Activated CD4-positive, alpha-beta memory T cell treated with anti-CD3 and anti-CD28 coated beads for 36 hours (primary cell): ENCODE measurements at regions not wholly inside any gene's neighbourhood (a gene's known extent, or its start where the extent isn't known, plus 50 kb on each side); places are given as distances from the start of the nearest gene placed in this dataset.
"Not testable (repeated sequence)": the region's sequence is repeated elsewhere in the genome, so short reads cannot be mapped to it uniquely, and the experiment has no call there.

ENCODE experiments used
- CTCF ChIA-PET: fragments of 350-600 bp; sonication (Branson Sonifier 250); formaldehyde crosslinking; loops from one replicate; lab custom pipeline; 2021; ENCODE audit warnings: antibody characterized with exemption, inconsistent platforms; lab: Charles Lee
- POLR2A ChIA-PET: fragments of 350-600 bp; sonication (Branson Sonifier 250); formaldehyde crosslinking; loops from one replicate; lab custom pipeline; 2021; ENCODE audit warnings: antibody characterized with exemption; lab: Charles Lee
- DNase-seq: peaks from one replicate; pipeline ENCODE4 v3.0.0-alpha.2; 2020
- H3K27ac Mint-ChIP-seq: one replicate; pipeline ENCODE4 v1.8.0; 2021; ENCODE audit warnings: mixed read lengths
- H3K27me3 Mint-ChIP-seq: one replicate; pipeline ENCODE4 v1.8.0; 2021; ENCODE audit warnings: mixed read lengths
- H3K36me3 Mint-ChIP-seq: one replicate; pipeline ENCODE4 v1.8.0; 2021; ENCODE audit warnings: mixed read lengths
- H3K4me1 Mint-ChIP-seq: one replicate; pipeline ENCODE4 v1.8.0; 2021; ENCODE audit warnings: low read depth, mixed read lengths
- H3K4me3 Mint-ChIP-seq: one replicate; pipeline ENCODE4 v1.8.0; 2021; ENCODE audit warnings: mild to moderate bottlenecking, mixed read lengths
- H3K9me3 Mint-ChIP-seq: one replicate; pipeline ENCODE4 v1.8.0; 2021; ENCODE audit warnings: mixed read lengths
- intact Hi-C: fragments of 100-400 bp; cut with micrococcal nuclease; formaldehyde crosslinking; loops from one replicate; pipeline ENCODE4 v1.15.1; 2023

GRCh38 chr2:33906129-33906528 lies 307.0 kb upstream of the FAM98A start:
- CTCF ChIA-PET: not testable (repeated sequence)

GRCh38 chr2:33904801-33905200 lies 305.7 kb upstream of the FAM98A start:
- CTCF ChIA-PET: no interaction called here
- no peaks in the 10 kb centered on the region for H3K4me1 Mint-ChIP-seq
- POLR2A ChIA-PET: no interaction called here
- no peaks in the 10 kb centered on the region for H3K27me3 Mint-ChIP-seq
- H3K4me3 Mint-ChIP-seq: no peak overlapping the region
- H3K27ac Mint-ChIP-seq: no peak overlapping the region
- intact Hi-C loops: no loop called here
- H3K9me3 Mint-ChIP-seq: peaks cover 2% of the 10 kb centered on the region
- no peaks in the 10 kb centered on the region for H3K36me3 Mint-ChIP-seq
- DNase-seq: no peak

More at GRCh38 chr2:33906129-33906528, 307.0 kb upstream of the FAM98A start:
- POLR2A ChIA-PET, DNase-seq, H3K4me3 Mint-ChIP-seq, H3K36me3 Mint-ChIP-seq, H3K27me3 Mint-ChIP-seq, H3K27ac Mint-ChIP-seq, H3K4me1 Mint-ChIP-seq, H3K9me3 Mint-ChIP-seq, intact Hi-C loops: not testable (repeated sequence)

DNA sequence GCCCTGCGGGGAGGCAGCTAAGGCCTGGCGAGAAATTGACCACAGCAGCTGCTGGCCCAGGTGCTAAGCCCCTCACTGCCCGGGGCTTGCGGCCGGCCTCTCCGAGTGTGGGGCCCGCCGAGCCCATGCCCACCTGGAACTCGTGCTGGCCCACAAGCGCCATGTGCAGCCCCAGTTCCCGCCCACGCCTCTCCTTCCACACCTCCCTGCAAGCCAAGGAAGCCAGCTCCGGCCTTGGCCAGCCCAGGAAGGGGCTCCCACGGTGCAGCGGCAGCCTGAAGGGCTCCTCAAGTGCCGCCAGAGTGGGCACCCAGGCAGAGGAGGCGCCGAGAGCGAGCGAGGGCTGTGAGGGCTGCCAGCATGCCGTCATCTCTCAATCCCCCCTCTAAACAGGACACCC lies 304.6 kb upstream of the FAM98A start:
- no peaks in the 10 kb centered on the region for H3K36me3 Mint-ChIP-seq
- H3K4me1 Mint-ChIP-seq: no peaks in the 10 kb centered on the region
- H3K27ac Mint-ChIP-seq: no peak overlapping the region
- H3K4me3 Mint-ChIP-seq: no peak overlapping the region
- DNase-seq: no peak
- no peaks in the 10 kb centered on the region for H3K27me3 Mint-ChIP-seq
- H3K9me3 Mint-ChIP-seq: peaks cover 4% of the 10 kb centered on the region
- intact Hi-C loops: no loop called here
- POLR2A ChIA-PET: no interaction called here
- CTCF ChIA-PET: no interaction called here

- intact Hi-C loops: no loop called here
- DNase-seq: no peak
- ChIA-PET CTCF (interaction anchor here (0.7 kb wide), 1 partner anchor 8 kb away, joined by 3 read pairs; no protein-coding TSS in a partner anchor), POLR2A (no interaction called here)
- H3K9me3 Mint-ChIP-seq: peaks cover 4% of the 10 kb centered on the region
- no peak overlapping the region for H3K27ac Mint-ChIP-seq
- no peaks in the 10 kb centered on the region for H3K27me3 Mint-ChIP-seq
- no peaks in the 10 kb centered on the region for H3K4me1 Mint-ChIP-seq
- no peak overlapping the region for H3K4me3 Mint-ChIP-seq
- H3K36me3 Mint-ChIP-seq: no peaks in the 10 kb centered on the region
Observed at GRCh38 chr2:33903215-33903614, 304.1 kb upstream of the FAM98A start.

DNA sequence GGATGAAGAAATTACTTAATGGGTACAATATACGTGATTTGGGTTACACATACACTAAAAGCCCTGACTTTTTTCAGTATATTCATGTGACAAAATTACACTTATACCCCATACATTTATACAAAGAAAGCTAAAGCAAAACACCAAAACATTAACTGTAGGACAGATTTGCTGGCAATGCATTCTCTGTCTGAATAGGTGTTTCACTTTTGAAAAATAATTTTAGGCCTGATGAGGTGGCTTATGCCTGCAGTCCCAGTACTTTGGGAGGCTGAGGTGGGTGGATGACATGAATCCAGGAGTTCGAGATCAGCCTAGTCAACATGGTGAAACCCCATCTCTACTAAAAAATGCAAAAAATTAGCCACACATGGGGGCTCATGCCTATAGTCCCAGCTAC lies 301.5 kb upstream of the FAM98A start:
- Mint-ChIP-seq H3K4me1 (no peaks in the 10 kb centered on the region), H3K27me3 (no peaks in the 10 kb centered on the region), H3K36me3 (no peaks in the 10 kb centered on the region), H3K9me3 (peaks cover 4% of the 10 kb centered on the region), H3K4me3 (no peak overlapping the region), H3K27ac (no peak overlapping the region)
- ChIA-PET CTCF (no interaction called here), POLR2A (no interaction called here)
- intact Hi-C loops: no loop called here
- no peak for DNase-seq

DNA sequence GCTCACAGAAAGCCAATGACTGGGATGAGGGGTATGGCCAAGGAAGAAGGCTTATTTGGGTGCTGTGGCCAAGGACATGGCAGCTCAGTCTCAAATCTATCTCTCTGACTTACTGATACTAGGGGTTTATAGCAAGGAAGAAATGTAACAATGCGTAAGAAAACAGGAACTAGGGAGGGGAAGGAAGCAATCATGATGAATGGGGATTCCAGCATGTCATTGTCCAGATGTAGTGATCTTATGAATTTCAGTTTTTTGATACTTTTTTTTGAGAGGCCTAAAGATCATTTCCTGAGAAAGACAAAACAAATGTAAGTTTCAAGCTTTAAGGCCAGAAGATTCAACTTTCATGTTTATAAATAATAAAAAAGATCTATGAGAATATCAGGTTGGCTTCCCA lies 298.6 kb upstream of the FAM98A start:
- intact Hi-C loops: no loop called here
- DNase-seq: no peak
- peaks cover 2% of the 10 kb centered on the region for H3K9me3 Mint-ChIP-seq
- H3K4me3 Mint-ChIP-seq: no peak overlapping the region
- ChIA-PET POLR2A (no interaction called here), CTCF (no interaction called here)
- no peak overlapping the region for H3K27ac Mint-ChIP-seq
- no peaks in the 10 kb centered on the region for H3K36me3 Mint-ChIP-seq
- no peaks in the 10 kb centered on the region for H3K4me1 Mint-ChIP-seq
- H3K27me3 Mint-ChIP-seq: no peaks in the 10 kb centered on the region

DNA sequence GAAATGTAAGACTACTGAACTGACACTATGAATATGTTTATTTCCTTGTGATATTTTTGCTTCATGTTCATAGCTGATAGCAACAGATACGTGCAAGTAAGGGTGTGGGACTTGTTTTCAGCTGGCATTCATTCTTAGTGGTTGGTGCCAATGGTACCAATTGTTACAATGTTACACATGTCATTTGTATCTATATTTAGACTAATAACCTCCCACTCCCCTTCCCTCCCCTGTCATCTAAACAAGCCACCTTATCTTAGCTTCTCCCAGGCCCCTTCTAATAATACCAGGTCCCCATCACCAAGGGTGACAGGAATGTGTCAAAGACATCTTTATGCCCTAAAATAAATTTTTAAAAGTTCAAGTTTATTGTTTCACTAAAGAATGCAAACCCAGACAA lies 294.7 kb upstream of the FAM98A start:
- Mint-ChIP-seq H3K4me1 (no peaks in the 10 kb centered on the region), H3K27ac (no peak overlapping the region), H3K27me3 (no peaks in the 10 kb centered on the region), H3K9me3 (peaks cover under 1% of the 10 kb centered on the region), H3K4me3 (no peak overlapping the region), H3K36me3 (no peaks in the 10 kb centered on the region)
- DNase-seq: no peak
- intact Hi-C loops: no loop called here
- POLR2A ChIA-PET: no interaction called here
- CTCF ChIA-PET: no interaction called here

GRCh38 chr2:33891616-33892015 lies 292.5 kb upstream of the FAM98A start:
- no peaks in the 10 kb centered on the region for H3K4me1 Mint-ChIP-seq
- intact Hi-C loops: no loop called here
- H3K4me3 Mint-ChIP-seq: no peak overlapping the region
- no peaks in the 10 kb centered on the region for H3K9me3 Mint-ChIP-seq
- no peaks in the 10 kb centered on the region for H3K27me3 Mint-ChIP-seq
- H3K27ac Mint-ChIP-seq: no peak overlapping the region
- no peak for DNase-seq
- CTCF ChIA-PET: no interaction called here
- POLR2A ChIA-PET: no interaction called here
- no peaks in the 10 kb centered on the region for H3K36me3 Mint-ChIP-seq

DNA sequence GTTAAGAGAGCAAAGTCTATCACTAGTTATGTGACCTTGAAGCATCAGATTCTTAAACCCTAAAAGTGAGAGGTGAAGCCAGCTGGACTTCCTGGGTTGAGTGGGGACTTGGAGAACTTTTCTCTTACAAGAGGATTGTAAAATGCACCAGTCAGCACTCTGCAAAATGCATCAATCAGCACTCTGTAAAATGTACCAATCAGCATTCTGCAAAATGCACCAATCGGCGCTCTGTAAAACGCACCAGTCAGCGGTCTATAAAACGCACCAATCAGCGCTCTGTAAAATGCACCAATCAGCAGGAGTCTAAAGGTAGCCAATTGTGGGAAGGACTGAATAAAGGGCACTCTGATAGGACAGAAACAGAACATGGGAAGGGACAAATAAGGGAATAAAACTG lies 291.6 kb upstream of the FAM98A start:
- Mint-ChIP-seq H3K27me3 (peaks cover 1% of the 10 kb centered on the region), H3K27ac (no peak overlapping the region), H3K36me3 (no peaks in the 10 kb centered on the region), H3K4me1 (no peaks in the 10 kb centered on the region), H3K4me3 (no peak overlapping the region), H3K9me3 (no peaks in the 10 kb centered on the region)
- ChIA-PET POLR2A (no interaction called here), CTCF (no interaction called here)
- no peak for DNase-seq
- intact Hi-C loops: no loop called here

DNA sequence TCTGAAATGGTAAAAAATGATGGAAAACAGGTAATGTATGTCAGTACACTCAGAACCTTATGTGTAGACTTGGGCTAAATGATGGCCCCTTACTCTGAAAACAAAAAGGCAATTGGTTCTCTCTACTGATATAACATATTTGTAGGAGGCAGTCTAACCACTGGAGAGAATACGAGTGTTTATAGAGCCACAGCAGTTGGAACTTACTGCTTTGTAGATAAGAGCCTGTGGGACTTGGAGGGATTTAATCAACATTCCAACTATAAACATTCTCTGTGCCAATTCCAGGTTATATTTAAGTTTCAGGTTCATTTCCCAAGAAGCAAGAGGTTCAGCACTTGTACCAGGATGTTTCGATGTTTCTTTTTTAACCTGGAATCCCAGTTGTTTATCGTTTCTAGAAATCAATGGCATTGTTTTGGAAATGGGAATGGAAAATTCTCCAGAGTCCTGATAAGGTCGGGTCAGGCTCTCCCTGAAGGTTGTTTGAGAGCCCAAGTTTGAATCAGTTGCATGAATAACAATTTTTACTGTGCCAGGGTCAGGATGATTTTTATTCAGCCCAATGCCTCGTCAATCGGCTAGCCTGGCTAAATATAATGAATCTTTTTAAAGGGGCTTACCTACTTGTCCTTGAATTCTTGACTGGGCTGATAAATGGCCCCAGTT lies 278.4 kb upstream of the FAM98A start:
- H3K27ac Mint-ChIP-seq: no peak overlapping the region

DNA sequence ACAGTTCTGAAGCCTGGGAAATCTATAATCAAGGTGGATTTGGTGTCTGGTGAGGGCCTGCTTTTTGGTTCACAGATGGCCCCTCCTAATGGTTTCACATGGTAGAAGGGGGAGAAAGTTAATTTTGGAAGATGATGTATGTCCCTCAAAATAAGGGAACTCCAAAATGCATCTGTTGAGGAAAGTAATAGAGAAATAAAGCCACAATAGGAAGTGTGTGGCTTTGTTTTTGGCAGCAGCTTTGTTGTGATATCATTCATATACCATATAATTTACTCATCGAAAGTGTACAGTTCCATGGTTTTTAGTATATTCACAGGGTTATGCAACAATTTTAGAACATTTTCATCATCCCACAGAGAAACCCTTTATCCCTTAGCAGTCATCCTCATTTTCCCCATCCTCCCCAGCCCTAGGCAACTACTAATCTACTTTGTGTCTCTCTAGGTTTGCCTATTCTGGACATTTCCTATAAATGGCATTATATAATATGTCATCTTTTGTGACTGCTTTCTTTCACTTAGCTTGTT lies 274.0 kb upstream of the FAM98A start:
- Mint-ChIP-seq H3K36me3 (no peaks in the 10 kb centered on the region), H3K27ac (no peak overlapping the region), H3K4me1 (no peaks in the 10 kb centered on the region), H3K4me3 (no peak overlapping the region), H3K27me3 (peaks cover 1% of the 10 kb centered on the region), H3K9me3 (peaks cover 12% of the 10 kb centered on the region)
- DNase-seq: no peak
- intact Hi-C loops: no loop called here
- ChIA-PET CTCF (no interaction called here), POLR2A (no interaction called here)

More for the DNA sequence above, 278.4 kb upstream of the FAM98A start:
- H3K9me3 Mint-ChIP-seq: no peaks in the 10 kb centered on the region
- H3K4me3 Mint-ChIP-seq: no peak overlapping the region
- intact Hi-C loops: no loop called here
- no peak for DNase-seq
- no peaks in the 10 kb centered on the region for H3K4me1 Mint-ChIP-seq
- H3K27me3 Mint-ChIP-seq: peaks cover 1% of the 10 kb centered on the region
- H3K36me3 Mint-ChIP-seq: no peaks in the 10 kb centered on the region
- ChIA-PET POLR2A (no interaction called here), CTCF (no interaction called here)

- H3K9me3 Mint-ChIP-seq: peaks cover 1% of the 10 kb centered on the region
- intact Hi-C loops: no loop called here
- ChIA-PET POLR2A (no interaction called here), CTCF (no interaction called here)
- H3K4me3 Mint-ChIP-seq: no peak overlapping the region
- H3K27ac Mint-ChIP-seq: no peak overlapping the region
- H3K27me3 Mint-ChIP-seq: no peaks in the 10 kb centered on the region
- H3K36me3 Mint-ChIP-seq: no peaks in the 10 kb centered on the region
- DNase-seq: no peak
- H3K4me1 Mint-ChIP-seq: no peaks in the 10 kb centered on the region
Observed at GRCh38 chr2:33859811-33860461, 260.8 kb upstream of the FAM98A start.

DNA sequence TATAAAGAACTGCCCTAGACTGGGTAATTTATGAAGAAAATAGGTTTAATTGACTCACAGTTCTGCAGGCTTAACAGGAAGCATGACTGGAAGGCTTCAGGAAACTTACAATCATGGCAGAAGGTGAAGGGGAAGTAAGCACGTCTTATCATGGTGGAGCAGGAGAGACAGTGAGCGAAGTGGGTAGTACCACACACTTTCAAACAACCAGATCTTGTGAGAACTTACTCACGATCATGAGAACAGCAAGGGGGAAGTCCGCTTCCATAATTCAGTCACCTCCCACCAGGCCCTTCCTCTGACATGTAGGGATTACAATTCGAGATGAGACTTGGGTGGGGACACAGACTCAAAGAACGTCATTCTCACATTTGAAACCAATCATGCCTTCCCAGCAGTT lies 260.1 kb upstream of the FAM98A start:
- Mint-ChIP-seq H3K4me1 (no peaks in the 10 kb centered on the region), H3K27me3 (no peaks in the 10 kb centered on the region), H3K36me3 (no peaks in the 10 kb centered on the region), H3K27ac (no peak overlapping the region), H3K9me3 (peaks cover 4% of the 10 kb centered on the region), H3K4me3 (no peak overlapping the region)
- intact Hi-C loops: no loop called here
- ChIA-PET CTCF (no interaction called here), POLR2A (no interaction called here)
- no peak for DNase-seq
